SU-DHL-6 (cell line): ENCODE measurements at regions not wholly inside any gene's neighbourhood (a gene's known extent, or its start where the extent isn't known, plus 50 kb on each side); places are given as distances from the start of the nearest gene placed in this dataset.

Experiments used
- CTCF ChIP-seq: fragments of 200-600 bp; sonication (generic); IDR thresholded peaks from one replicate; pipeline ENCODE4 v1.5.1; 2017; ENCODE audit warnings: antibody characterized with exemption, mild to moderate bottlenecking, low read length, moderate library complexity; ENCODE audit not compliant: insufficient read depth, poor library complexity, severe bottlenecking
- EZH2phosphoT487 ChIP-seq: fragments of 200-600 bp; sonication (generic), shearing (Covaris generic); conservative IDR thresholded peaks from 2 replicates; pipeline ENCODE4 v1.6.1; 2018; ENCODE audit warnings: mild to moderate bottlenecking, antibody characterized with exemption, low read length, moderate library complexity, mixed read lengths

- TF ChIP-seq CTCF (no peak), EZH2phosphoT487 (no peak)
Observed at GRCh38 chr4:17398035-17398434, 113.9 kb downstream of the QDPR start.
